SK-N-SH treated with all-trans-retinoic acid at 6 μM for 48 hours (cell line): ENCODE measurements at regions not wholly inside any gene's neighbourhood (a gene's known extent, or its start where the extent isn't known, plus 50 kb on each side); places are given as distances from the start of the nearest gene placed in this dataset.

Experiments
- ISL1 ChIP-seq: fragments of 250-450 bp; sonication (Bioruptor Pico); IDR thresholded peaks from 2 replicates; pipeline ENCODE4 v2.1.2; 2022; ENCODE audit warnings: mild to moderate bottlenecking, moderate library complexity
- ZFP3 ChIP-seq: fragments of 250-450 bp; sonication (Bioruptor Pico); IDR thresholded peaks from 2 replicates; pipeline ENCODE4 v1.5.0; 2020; ENCODE audit warnings: mild to moderate bottlenecking, moderate library complexity
- ZFP30 ChIP-seq: fragments of 450-650 bp; formaldehyde crosslinking; IDR thresholded peaks from 2 replicates; pipeline ENCODE4 v1.5.0; 2022; ENCODE audit warnings: mild to moderate bottlenecking, moderate library complexity
- TF ChIP-seq, protein P1 (sequence below): fragments of 250-450 bp; sonication (Bioruptor Pico); IDR thresholded peaks from 2 replicates; pipeline ENCODE4 v1.5.1; 2020; ENCODE audit warnings: low read depth, mild to moderate bottlenecking, moderate library complexity

DNA sequence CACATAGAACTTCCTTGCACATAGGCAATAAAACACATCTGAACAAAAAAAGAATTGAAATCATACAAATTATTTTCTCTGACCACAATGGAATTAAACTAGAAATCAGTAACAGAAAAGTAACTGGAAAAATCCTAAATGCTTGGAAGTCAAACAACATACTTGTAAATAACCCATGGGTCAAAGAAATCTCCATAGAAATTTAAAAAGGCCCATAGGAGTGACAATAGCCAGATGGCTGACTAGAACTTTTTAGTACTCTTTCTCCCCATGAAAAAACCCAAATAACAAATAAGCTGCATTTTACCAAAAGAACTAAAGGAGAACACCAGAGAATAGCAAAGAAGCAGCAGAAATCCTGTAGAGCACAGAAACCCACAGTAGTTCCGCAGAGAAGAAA is 139.2 kb upstream of the COL3A1 start:
- TF ChIP-seq, protein P1, sequence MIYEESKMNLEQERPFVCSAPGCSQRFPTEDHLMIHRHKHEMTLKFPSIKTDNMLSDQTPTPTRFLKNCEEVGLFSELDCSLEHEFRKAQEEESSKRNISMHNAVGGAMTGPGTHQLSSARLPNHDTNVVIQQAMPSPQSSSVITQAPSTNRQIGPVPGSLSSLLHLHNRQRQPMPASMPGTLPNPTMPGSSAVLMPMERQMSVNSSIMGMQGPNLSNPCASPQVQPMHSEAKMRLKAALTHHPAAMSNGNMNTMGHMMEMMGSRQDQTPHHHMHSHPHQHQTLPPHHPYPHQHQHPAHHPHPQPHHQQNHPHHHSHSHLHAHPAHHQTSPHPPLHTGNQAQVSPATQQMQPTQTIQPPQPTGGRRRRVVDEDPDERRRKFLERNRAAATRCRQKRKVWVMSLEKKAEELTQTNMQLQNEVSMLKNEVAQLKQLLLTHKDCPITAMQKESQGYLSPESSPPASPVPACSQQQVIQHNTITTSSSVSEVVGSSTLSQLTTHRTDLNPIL (CRISPR knock-in tag) = no peak
- TF ChIP-seq ZFP3 (CRISPR knock-in tag) (no peak), ZFP30 (CRISPR knock-in tag) (no peak), ISL1 (CRISPR knock-in tag) (no peak)
